SKM-1 treated with dmso at 0.1 percent for 144 hours (cell line): ENCODE measurements at regions not wholly inside any gene's neighbourhood (a gene's known extent, or its start where the extent isn't known, plus 50 kb on each side); places are given as distances from the start of the nearest gene placed in this dataset.
"Not testable (repeated sequence)": the region's sequence is repeated elsewhere in the genome, so short reads cannot be mapped to it uniquely, and the experiment has no call there.

ENCODE experiments used
- DNase-seq: peaks from one replicate; lab custom pipeline; 2025; ENCODE audit not compliant: unreplicated experiment; lab: John Stamatoyannopoulos, UW

DNA sequence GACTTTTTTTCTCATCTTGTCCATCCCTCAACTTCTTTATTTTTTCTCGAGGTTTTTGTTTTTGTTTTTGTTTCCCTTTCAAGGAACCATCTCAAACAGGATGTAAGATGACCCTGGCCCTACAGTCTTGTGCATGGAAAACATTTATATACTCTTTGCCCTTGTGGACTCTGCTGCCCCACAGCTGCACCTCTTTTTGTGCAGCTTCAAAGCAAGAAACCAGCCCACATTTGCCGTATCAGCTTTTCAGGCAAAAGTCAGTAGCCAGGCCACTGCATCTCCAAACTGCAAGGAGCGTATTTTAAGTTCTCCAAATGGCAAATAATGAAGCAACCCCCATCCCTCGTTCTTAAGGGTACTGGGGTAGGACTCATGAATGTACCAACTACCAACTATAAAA lies 756.5 kb downstream of the C4orf33 start:
- no peak for DNase-seq

DNA sequence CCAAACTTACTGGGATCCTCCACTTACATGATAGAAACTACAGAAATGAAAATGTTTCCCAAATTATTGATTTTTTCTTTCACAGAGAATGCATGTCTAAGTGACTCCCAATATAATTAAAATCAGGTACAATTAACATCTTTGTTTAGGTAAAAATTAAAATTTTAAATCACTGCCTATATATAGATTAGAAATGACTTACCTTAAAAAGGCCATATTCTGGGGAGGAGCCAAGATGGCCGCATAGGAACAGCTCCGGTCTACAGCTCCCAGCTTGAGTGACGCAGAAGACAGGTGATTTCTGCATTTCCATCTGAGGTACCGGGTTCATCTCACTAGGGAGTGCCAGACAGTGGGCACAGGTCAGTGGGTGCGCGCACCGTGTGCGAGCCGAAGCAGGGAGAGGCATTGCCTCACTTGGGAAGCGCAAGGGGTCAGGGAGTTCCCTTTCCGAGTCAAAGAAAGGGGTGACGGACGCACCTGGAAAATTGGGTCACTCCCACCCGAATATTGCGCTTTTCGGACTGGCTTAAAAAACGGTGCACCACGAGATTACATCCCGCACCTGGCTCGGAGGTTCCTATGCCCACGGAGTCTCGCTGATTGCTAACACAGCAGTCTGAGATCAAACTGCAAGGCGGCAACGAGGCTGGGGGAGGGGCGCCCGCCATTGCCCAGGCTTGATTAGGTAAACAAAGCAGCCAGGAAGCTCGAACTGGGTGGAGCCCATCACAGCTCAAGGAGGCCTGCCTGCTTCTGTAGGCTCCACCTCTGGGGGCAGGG lies 757.9 kb downstream of the C4orf33 start:
- not testable (repeated sequence) for DNase-seq

DNA sequence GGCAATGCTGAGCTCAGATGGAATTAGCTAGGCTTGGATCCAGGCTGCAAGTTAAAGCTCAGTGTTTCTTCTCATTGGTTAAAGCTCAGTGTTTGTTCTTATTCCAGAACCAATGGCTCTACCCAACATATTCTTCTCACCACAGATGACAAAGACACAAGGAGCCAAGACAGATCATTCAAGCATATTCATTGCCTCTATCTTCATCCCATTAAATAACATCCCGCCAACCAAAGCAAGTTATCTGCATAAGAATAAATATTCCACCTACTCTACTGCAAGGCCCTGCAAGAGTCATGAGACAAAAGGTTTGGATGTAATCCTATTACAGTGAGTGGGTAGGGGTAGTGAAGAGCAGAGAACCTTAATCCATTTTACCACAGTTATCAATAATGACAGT lies 766.5 kb downstream of the C4orf33 start:
- DNase-seq = no peak

DNA sequence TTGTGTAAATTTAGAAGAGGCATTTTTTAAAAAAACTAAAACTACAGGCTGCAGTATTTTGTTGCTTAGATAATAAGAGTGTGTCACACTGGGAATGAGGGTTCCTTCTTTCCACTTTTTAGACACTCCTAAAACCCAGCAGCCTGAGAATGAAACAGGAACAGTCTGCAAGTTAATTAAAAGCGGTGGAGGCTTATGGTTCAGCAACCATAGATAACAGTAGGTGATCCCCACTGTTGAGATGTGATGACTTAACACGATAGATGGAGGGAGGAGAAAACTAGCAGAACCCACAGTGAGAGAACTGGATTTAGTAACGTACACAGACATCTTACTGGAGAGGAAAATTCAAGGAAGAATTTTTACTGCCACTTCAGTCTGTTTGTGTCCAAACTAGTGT lies 767.3 kb downstream of the C4orf33 start:
- DNase-seq = no peak

DNA sequence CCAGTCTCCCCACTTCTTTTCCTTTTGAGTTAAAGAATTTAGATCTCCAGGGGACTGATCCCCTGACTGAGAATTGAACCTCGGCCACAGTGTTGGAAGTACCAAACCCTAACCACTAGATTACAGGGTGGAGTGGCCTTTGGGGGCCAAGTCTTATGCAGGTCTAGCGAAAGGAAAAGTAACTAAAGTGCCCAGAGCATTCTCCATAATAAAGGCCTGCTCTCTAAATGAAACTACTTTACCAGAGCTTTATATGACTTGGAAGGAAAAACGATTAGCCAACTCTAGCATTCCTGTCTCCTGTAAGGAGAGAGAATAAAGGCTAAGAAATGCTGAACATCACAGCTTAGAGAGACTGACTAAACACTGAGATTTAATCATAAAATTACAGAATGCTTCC lies 788.0 kb downstream of the C4orf33 start:
- DNase-seq = no peak

DNA sequence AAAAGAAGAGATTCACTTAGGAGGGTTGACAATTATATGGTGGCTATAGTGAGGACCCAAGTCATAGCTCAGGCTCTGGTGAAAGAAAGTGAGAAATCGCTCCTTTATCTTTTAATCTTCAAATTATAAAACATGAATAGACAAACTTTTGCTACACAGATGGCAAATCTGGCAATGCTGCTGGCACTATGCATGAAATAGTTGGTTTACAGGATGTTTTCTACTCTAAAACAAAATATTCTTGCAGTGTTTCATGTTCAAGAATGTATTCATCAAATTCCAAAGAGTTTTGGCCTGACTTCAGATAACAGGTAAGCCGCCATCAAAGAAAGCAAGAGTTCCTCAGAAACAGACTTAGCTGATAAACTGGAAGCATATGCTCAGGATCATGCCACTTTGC lies 801.2 kb downstream of the C4orf33 start:
- no peak for DNase-seq

DNA sequence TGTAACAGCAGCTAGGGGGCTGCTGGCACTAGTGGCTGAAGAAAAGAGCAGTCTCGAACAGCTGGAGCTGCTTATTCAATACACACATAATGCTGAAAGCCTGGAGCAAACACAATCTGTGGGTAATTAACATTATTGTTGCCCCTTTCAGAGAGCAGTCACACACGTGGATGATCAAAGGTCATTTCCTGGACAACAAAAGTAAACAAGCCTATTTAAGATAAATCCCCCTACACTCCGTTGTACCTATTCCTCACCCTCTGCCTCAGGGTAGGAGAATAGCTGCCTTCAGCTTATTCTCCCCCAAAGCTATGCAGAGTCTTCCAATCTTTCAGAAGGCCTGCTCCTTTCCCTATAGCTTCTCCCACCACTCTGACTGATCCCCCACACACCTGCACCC lies 803.9 kb downstream of the C4orf33 start:
- DNase-seq = no peak

DNA sequence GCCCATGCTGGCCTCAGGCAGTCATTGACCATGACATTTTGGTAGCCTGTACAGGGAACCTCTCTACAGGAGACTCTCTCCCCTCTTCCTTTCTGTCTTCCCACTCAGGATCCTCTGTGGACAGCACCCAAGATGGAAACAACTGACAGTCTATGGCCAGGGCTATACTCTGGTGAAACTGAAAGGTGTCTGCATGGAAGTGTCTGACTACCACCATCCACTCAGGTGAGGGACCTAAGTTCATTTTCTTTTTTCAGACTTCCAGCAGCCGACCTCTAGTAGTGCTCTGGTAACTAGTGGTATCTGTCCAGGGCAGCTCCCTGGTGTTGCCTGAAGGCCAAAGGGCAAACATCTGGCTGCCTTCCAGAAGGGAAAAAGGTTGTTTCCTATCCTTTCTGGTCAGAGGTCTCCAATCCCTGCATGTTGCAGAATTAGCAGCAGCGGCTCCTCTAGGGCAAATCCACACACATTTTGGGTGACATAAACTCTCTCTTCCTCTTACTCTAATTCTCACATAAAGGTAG lies 804.5 kb downstream of the C4orf33 start:
- no peak for DNase-seq

DNA sequence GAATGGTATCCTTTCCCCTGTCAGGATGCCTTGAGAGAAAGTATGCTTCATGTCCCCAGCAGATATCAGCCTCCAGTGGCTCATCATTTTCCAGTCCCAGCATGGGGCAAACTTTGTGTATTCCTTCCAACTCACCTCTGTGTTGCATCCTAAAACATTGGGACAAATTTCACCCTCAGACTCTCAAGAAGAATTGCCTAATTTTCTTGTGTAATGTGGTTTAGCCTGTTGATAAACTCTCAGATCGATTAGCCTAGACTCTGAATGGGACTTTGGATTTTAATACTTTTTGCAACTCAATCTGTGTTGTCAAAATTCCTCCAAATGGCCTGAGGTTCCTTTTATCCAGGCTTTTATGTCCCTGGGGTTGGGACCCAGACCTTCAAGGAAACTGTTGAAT lies 805.3 kb downstream of the C4orf33 start:
- DNase-seq = no peak

DNA sequence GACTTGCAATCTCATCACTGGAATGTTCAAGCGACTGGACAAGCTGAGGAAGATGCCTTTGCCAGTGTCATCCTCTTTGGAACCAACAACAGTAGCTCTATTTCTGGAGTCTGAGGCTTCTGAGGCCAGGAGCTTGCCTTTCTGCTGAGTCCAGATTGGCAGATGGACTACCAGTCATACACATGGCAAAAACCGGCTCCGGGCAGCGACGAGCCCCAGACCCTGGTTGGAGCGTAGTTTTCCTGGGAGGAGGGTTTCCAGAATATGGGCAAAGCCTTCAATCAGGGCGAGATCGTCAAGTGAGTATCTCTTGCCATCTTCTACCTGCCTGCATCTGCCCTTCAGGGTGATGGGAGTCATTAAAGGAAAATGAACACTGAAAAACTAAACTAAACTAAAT lies 807.9 kb downstream of the C4orf33 start:
- DNase-seq = no peak

DNA sequence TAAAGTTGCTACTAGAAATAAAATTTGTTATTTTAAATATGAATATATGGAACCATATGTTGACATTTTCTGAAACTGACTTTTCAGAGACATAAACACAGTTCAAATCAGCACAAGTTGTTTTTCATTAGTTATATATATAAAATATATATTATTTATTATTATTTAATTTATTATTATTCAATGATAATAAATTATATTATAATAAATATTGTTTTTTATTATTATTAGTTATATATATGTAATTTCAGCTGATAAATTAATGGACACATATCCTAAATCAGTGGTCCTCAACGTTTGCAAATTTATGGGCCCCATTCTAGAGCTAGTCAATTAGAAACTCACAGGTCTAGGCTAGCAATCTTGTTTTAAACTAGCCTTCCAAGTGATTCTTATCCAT lies 809.3 kb downstream of the C4orf33 start:
- DNase-seq = no peak

DNA sequence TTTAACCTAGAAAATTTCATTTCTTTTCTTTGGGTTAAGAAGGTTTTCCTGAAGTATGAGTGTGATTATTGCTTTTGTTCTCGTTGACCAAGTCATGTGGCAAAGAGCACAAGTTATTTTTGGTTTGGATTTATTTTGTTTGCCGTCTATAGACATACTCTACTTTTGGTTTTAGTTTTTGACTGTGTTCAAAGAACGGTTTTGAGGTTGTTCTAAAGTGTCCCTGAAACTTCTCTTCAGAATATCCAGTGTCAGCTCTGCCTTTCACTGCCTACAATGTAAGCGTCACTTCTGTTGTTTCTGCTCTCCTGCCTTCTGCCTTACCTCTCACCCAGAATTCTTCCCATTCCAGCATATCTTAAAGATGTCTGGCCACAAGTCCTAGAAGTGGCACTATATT lies 812.2 kb downstream of the C4orf33 start:
- DNase-seq = no peak

DNA sequence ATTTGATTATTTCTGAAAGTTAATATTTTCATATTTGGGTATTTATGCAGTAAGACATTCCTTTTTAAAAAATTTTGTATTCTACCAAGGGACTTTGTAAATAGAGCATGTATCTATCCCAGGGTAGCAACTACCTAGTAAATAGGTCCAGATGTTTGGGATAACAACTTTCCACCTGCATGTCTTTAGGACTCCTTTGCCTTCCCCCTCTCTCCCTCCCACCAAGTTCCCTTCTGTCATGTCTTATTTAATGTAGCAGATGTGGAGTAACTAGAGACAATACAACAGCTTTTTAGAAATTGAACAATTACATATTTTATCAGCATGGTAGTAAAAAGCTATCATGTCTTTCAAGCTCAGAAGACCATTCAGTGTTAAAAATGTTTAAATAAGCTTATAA lies 821.0 kb downstream of the C4orf33 start:
- DNase-seq = no peak

DNA sequence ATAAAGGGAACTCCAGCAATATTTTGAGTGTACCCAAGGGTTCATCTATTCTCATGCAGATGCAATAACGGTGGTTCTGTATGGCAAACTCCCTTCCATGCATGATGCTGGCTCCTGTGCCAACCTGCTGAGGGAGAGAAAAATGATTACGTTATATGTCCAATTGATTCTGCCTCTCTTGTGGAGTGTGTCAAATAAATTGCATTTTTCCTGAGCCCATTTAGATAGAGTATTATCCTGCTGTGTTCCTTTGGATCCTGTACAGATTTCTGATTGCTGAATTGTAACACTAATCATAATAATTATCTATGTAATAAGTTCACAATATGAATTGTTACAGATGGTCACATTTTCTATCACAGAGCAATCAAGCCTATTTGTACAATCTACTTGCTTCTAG lies 821.7 kb downstream of the C4orf33 start:
- DNase-seq = no peak

DNA sequence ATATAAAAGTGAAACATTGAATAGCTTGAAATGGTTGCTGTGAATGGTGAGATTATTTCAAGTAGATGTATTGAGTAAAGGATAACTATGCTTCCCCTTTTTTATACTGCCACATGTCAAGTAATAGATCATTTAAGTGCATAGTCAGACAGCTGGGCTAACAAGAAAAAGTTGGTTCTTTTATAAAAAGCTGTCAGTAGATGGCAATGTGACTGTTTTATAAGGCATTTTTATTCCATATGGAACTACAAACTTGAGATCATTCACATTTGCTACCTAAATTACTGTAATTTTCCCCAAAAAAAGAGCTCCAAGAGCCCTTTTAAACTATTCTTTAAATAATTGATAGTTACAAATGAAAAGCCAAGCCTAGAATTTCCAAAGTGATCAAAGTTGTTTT lies 831.0 kb downstream of the C4orf33 start:
- peak; percentile 15 for DNase-seq

DNA sequence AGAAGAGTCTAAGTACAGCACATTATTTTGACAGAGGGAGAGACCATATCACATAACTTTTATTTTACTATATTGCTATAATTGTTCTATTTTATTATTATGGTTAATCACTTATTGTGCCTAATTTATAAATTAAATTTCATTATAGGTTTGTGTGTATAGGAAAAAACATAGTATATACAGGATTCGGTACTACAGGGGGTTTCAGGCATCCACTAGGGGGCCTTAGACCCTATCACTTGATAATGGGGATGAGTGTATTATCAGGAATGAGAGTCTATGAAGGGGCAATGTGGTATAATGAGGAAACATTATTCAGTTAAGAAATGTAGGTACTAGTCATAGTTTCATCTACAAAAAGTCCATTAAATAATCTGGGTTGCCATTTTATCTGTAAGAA lies 833.1 kb downstream of the C4orf33 start:
- DNase-seq = no peak

DNA sequence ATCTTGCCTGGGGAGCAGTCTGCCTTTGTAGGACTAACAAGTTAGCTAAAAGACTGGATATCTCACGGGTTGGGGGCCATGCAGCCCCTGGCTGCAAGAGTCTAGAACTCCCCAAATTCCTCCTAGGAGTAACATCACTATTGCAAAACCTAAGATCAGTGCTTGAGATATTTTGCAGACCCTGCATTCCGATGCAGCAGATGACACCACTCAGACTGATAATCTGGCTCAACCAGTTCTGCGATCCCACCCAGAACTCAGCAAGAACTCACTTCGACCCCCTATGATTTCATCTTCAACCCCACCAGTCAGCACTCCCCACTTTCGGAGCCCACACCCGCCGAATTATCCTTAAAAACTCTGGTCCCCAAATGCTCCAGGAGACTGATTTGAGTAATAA lies 834.0 kb downstream of the C4orf33 start:
- DNase-seq = no peak

DNA sequence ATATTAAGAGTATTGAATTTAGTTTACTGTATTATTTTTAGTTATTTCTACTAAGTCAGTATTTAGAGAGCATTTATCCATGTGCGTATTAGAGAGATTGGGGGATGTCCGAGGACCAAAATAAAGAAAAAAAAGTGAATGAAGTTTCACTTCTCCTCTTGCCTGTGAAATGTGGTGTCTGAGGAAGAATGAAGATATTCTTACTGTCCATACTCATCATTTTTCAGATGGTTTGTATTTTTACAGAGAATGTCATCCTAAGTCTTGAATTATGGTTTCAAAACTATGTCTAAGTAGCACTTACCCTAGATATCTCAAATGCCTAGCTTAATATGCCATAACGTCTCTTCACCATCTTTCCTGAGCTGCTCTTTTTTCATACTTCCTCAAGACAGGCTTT lies 854.3 kb downstream of the C4orf33 start:
- DNase-seq = no peak

DNA sequence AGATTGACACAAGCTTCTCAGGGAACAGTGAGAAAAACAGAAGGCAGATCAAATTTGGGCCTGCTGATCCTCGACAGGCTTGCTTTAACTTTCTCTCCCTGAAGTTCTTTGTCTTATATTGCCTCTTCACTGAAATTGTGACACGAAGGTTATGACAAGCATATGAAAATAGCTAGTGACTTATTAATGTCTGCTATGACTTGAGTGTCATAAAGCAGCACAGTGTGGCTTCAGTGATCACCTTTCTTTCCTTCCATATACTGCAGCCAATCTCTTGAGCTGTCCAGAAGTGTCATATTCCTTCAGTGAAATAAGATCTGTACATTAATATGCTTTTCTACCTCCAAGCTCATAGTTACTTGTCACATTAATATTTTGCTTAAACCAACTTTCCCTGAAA lies 870.2 kb downstream of the C4orf33 start:
- DNase-seq = no peak

DNA sequence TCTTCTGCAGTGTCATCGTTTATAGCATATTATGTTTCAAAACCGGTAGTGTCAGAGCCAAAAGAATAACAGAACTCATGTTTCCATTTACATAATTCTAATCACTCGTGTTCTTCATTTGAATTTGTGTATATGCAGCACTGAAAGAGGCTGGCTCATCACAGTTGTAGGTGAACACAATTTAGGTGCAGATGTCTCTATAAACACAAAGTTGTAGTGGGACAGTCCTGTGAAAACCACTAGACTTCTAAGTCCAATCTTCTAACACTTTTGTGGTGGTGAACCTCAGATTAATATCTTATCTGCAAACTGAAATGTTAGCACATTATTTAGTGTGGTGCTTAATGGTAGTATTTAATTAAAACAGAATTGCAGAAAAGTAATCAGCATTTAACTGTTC lies 872.4 kb downstream of the C4orf33 start:
- DNase-seq = no peak

DNA sequence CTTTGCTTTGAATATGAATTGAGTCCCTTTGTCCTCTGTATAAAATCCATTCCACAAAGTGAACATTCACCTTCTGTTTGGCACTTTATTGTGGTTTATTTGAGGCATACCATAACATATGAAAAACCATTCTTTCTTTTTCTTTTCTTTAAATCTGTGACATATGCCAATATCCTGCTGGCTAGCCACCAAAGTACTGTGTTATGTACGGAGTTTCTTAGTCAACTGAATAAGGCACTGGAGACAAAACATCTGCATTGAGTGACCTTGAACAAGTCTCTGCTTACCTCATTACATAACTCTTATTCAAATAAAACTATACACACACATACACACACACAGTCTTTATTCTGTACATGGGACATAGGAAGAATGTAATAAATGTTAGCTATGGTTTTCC lies 872.8 kb downstream of the C4orf33 start:
- DNase-seq = no peak

DNA sequence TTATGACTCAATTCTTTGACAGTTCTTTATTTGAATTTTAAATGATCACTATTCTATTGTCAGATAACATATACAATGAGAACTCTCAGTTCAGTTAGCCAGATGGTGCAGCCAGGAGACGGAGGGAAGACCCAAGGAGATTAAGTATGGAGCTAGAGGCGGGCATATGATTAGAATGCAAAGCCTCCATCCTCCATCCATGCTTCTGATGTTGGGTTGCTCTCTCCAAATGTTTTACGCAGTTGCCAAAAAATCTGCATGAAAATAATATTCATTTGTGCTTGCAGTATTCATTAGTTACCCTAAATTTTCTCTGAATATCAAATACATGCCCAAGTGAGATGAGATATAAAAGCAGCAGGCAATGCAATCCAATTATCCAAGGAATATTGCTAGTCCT lies 874.8 kb downstream of the C4orf33 start:
- DNase-seq = no peak

DNA sequence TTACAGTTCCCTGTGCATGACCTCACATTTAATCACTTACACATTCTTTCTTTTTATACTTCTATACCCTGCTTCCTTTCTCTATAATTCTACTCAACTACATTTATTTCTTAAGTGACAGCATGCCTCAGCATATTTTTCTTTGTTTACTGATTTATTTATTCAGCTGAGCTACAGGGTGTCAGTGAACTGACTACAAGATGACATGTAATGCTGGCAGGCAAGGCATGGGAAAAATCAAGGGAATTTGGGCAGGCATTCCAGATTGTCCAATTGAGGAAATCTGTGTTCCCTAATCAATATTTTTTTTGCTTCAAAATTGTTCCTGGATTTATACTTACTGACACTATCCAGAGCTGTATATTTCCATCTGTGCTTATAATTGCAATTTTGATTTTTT lies 875.5 kb downstream of the C4orf33 start:
- DNase-seq = no peak
